ENCODE measurements at regions not wholly inside any gene's neighbourhood (a gene's known extent, or its start where the extent isn't known, plus 50 kb on each side); places are given as distances from the start of the nearest gene placed in this dataset.
"Not testable (repeated sequence)": the region's sequence is repeated elsewhere in the genome, so short reads cannot be mapped to it uniquely, and the experiment has no call there.

GRCh38 chr6:69570106-69570505, 226.7 kb downstream of the LMBRD1 start:
- Mint-ChIP-seq H3K27me3 (peaks cover 3% of the 10 kb centered on the region), H3K4me3 (no peak overlapping the region), H3K36me3 (no peaks in the 10 kb centered on the region), H3K9me3 (peaks cover 4% of the 10 kb centered on the region), H3K27ac (no peak overlapping the region), H3K4me1 (no peaks in the 10 kb centered on the region)
- ATAC-seq (ENCODE audit: low read depth) = no peak
- DNase-seq (ENCODE audit: low spot score in 2 of 2) = no peak

- not testable (repeated sequence) for H3K27ac Mint-ChIP-seq
Observed at GRCh38 chr6:69560597-69560996, 236.2 kb downstream of the LMBRD1 start.

GRCh38 chr6:69555088-69555638, 241.6 kb downstream of the LMBRD1 start:
- Mint-ChIP-seq H3K27ac (no peak overlapping the region), H3K4me1 (no peaks in the 10 kb centered on the region), H3K4me3 (no peak overlapping the region), H3K27me3 (peaks cover 3% of the 10 kb centered on the region), H3K36me3 (no peaks in the 10 kb centered on the region), H3K9me3 (no peaks in the 10 kb centered on the region)
- ATAC-seq (ENCODE audit: low read depth) = no peak
- DNase-seq (ENCODE audit: low spot score in 2 of 2) = no peak

More at GRCh38 chr6:69560597-69560996, 236.2 kb downstream of the LMBRD1 start:
- H3K4me1 Mint-ChIP-seq; H3K36me3 Mint-ChIP-seq; H3K4me3 Mint-ChIP-seq; ATAC-seq (ENCODE audit: low read depth); H3K27me3 Mint-ChIP-seq; H3K9me3 Mint-ChIP-seq; DNase-seq (ENCODE audit: low spot score in 2 of 2): not testable (repeated sequence)

DNA sequence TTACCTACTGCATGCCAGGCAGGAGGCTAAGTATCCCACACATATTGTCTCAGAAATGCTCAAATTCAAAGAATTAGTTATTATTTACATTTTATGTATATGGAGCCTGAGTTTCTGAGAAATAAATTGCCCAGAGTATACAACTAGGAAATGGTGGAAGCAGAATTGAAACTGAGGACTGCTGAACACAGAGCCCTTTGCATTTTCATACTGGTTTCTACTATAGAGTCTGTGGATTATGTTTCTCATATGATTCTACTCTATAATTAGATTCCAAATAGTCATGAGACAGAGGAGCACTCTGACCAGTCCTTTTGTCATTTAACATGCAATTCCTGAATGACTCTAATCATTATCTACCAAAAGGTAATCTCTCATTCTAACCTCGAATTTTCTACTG, 254.3 kb downstream of the LMBRD1 start:
- H3K27ac Mint-ChIP-seq = no peak overlapping the region
- no peak for ATAC-seq (ENCODE audit: low read depth)
- no peaks in the 10 kb centered on the region for H3K9me3 Mint-ChIP-seq
- no peak overlapping the region for H3K4me3 Mint-ChIP-seq
- no peaks in the 10 kb centered on the region for H3K36me3 Mint-ChIP-seq
- no peaks in the 10 kb centered on the region for H3K27me3 Mint-ChIP-seq
- no peak for DNase-seq (ENCODE audit: low spot score in 2 of 2)
- H3K4me1 Mint-ChIP-seq = no peaks in the 10 kb centered on the region

DNA sequence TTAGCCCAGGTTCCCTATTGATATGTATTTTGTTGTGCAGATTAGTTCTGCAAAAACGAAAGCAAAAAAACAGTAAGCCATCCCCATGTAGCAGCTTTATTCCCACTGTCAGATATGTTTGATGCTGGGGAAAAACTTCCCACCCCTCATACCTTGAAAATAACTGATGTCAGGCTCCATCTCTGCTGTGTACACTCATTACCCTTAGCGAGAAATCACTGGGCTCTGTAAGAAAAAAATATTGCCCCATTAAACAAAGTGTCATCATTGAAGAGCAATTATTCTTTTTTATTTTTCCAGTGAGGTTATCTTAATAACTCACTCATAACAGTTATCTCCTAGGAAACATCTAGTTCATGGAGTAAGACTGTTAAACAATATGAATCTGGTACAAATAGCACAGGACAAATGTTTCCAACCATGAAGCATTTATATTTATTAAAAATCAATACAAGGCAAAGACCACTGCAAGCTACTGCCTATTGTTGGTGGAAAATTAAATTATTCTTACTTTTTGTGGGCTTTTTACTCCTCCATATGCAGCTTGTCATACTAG, 268.8 kb downstream of the LMBRD1 start:
- DNase-seq (ENCODE audit: low spot score in 2 of 2) (no peak), ATAC-seq (ENCODE audit: low read depth) (no peak)
- Mint-ChIP-seq H3K9me3 (no peaks in the 10 kb centered on the region), H3K27ac (no peak overlapping the region), H3K36me3 (no peaks in the 10 kb centered on the region), H3K27me3 (no peaks in the 10 kb centered on the region), H3K4me3 (no peak overlapping the region), H3K4me1 (no peaks in the 10 kb centered on the region)

GRCh38 chr6:69515480-69515879, 281.3 kb downstream of the LMBRD1 start:
- not testable (repeated sequence) for H3K4me3 Mint-ChIP-seq; H3K36me3 Mint-ChIP-seq; DNase-seq (ENCODE audit: low spot score in 2 of 2); H3K27ac Mint-ChIP-seq; ATAC-seq (ENCODE audit: low read depth); H3K9me3 Mint-ChIP-seq; H3K27me3 Mint-ChIP-seq; H3K4me1 Mint-ChIP-seq

DNA sequence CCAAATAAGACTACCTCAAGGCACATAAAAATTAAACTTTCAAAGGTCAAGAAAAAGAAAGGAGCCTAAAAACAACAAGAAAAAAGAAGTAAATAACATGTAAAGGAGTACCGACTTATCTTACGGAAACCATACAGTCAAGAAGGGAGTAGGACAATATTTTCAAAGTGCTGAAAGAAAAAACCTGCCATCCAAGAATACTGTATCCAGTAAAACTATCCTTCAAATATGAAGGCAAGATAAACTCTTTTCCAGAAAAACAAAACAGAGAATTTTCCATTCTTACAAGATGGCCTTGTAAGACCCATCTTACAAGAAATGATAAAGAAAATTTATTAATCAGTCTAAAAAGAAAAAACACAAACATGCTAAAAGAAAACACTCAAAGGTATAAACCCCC, 302.2 kb downstream of the LMBRD1 start:
- H3K27me3 Mint-ChIP-seq = no peaks in the 10 kb centered on the region
- no peaks in the 10 kb centered on the region for H3K4me1 Mint-ChIP-seq
- H3K27ac Mint-ChIP-seq = no peak overlapping the region
- H3K36me3 Mint-ChIP-seq = no peaks in the 10 kb centered on the region
- no peak overlapping the region for H3K4me3 Mint-ChIP-seq
- H3K9me3 Mint-ChIP-seq = peaks cover 4% of the 10 kb centered on the region
- DNase-seq (ENCODE audit: low spot score in 2 of 2) (no peak), ATAC-seq (ENCODE audit: low read depth) (no peak)

- no peaks in the 10 kb centered on the region for H3K27me3 Mint-ChIP-seq
- no peak overlapping the region for H3K4me3 Mint-ChIP-seq
- H3K9me3 Mint-ChIP-seq = peaks cover 4% of the 10 kb centered on the region
- H3K36me3 Mint-ChIP-seq = no peaks in the 10 kb centered on the region
- no peaks in the 10 kb centered on the region for H3K4me1 Mint-ChIP-seq
- DNase-seq (ENCODE audit: low spot score in 2 of 2) = no peak
- no peak for ATAC-seq (ENCODE audit: low read depth)
- no peak overlapping the region for H3K27ac Mint-ChIP-seq
Observed at GRCh38 chr6:69489970-69490369, 306.8 kb downstream of the LMBRD1 start.

- H3K9me3 Mint-ChIP-seq = peaks cover 2% of the 10 kb centered on the region
- H3K36me3 Mint-ChIP-seq = no peaks in the 10 kb centered on the region
- no peak overlapping the region for H3K27ac Mint-ChIP-seq
- no peak overlapping the region for H3K4me3 Mint-ChIP-seq
- DNase-seq (ENCODE audit: low spot score in 2 of 2) (no peak), ATAC-seq (ENCODE audit: low read depth) (no peak)
- H3K4me1 Mint-ChIP-seq = no peaks in the 10 kb centered on the region
- H3K27me3 Mint-ChIP-seq = no peaks in the 10 kb centered on the region
Observed at GRCh38 chr6:69487688-69488087, 309.1 kb downstream of the LMBRD1 start.

DNA sequence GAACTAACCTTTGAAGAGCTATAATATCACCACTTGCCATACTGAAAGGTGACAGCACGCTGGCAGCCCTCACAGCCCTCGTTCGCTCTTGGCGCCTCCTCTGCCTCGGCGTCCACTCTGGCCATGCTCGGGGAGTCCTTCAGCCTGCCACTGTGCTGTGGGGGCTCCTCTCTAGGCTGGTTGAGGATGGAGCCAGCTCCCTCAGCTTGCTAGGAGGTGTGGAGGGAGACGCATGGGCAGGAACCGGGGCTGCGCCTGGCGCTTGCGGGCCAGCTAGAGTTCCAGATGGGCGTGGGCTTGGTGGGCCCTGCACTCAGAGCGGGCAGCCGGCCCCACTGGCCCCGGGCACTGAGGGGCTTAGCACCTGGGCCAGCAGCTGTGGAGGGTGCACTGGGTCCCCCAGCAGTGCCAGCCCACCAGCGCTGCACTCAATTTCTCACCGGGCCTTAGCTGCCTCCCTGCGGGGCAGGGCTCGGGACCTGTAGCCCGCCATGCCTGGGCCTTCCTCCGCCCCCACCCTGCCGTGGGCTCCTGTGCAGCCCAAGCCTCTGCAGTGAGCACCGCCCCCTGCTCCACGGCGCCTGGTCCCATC, 329.7 kb downstream of the LMBRD1 start:
- no peaks in the 10 kb centered on the region for H3K27me3 Mint-ChIP-seq
- ATAC-seq (ENCODE audit: low read depth) = no peak

GRCh38 chr6:69465866-69466265, 330.9 kb downstream of the LMBRD1 start:
- H3K9me3 Mint-ChIP-seq = no peaks in the 10 kb centered on the region
- H3K27me3 Mint-ChIP-seq = no peaks in the 10 kb centered on the region
- H3K27ac Mint-ChIP-seq = no peak overlapping the region
- H3K4me3 Mint-ChIP-seq = no peak overlapping the region
- H3K4me1 Mint-ChIP-seq = no peaks in the 10 kb centered on the region
- no peaks in the 10 kb centered on the region for H3K36me3 Mint-ChIP-seq
- ATAC-seq (ENCODE audit: low read depth) = no peak
- DNase-seq (ENCODE audit: low spot score in 2 of 2) = no peak

More for the DNA sequence above, 329.7 kb downstream of the LMBRD1 start:
- Mint-ChIP-seq H3K27ac (no peak overlapping the region), H3K4me3 (no peak overlapping the region), H3K9me3 (no peaks in the 10 kb centered on the region), H3K4me1 (no peaks in the 10 kb centered on the region), H3K36me3 (no peaks in the 10 kb centered on the region)
- no peak for DNase-seq (ENCODE audit: low spot score in 2 of 2)

- no peak overlapping the region for H3K4me3 Mint-ChIP-seq
Observed at GRCh38 chr6:69456086-69456485, 340.7 kb downstream of the LMBRD1 start.

GRCh38 chr6:69454619-69455018, 342.2 kb downstream of the LMBRD1 start:
- DNase-seq (ENCODE audit: low spot score in 2 of 2); H3K9me3 Mint-ChIP-seq; ATAC-seq (ENCODE audit: low read depth); H3K4me3 Mint-ChIP-seq; H3K27ac Mint-ChIP-seq; H3K4me1 Mint-ChIP-seq; H3K27me3 Mint-ChIP-seq; H3K36me3 Mint-ChIP-seq: not testable (repeated sequence)

More at GRCh38 chr6:69456086-69456485, 340.7 kb downstream of the LMBRD1 start:
- DNase-seq (ENCODE audit: low spot score in 2 of 2) (no peak), ATAC-seq (ENCODE audit: low read depth) (no peak)
- H3K4me1 Mint-ChIP-seq = no peaks in the 10 kb centered on the region
- H3K9me3 Mint-ChIP-seq = peaks cover 3% of the 10 kb centered on the region
- no peaks in the 10 kb centered on the region for H3K27me3 Mint-ChIP-seq
- H3K27ac Mint-ChIP-seq = no peak overlapping the region
- H3K36me3 Mint-ChIP-seq = no peaks in the 10 kb centered on the region

DNA sequence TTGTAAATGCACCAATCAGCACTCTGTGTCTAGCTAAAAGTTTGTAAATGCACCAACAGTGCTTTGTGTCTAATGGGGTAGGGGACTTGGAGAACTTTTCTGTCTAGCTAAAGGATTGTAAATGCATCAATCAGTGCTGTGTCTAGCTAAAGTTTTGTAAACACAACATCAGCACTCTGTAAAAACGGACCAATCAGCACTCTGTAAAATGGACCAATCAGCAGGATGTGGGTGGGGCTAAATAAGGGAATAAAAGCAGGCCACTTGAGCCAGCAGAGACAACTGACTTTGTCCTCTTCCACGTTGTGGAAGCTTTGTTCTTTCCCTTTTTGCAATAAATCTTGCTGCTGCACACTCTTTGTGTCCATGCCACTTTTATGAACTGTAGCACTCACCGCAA, 346.3 kb downstream of the LMBRD1 start:
- H3K27me3 Mint-ChIP-seq; H3K27ac Mint-ChIP-seq; ATAC-seq (ENCODE audit: low read depth); H3K9me3 Mint-ChIP-seq; DNase-seq (ENCODE audit: low spot score in 2 of 2); H3K36me3 Mint-ChIP-seq; H3K4me1 Mint-ChIP-seq; H3K4me3 Mint-ChIP-seq: not testable (repeated sequence)

DNA sequence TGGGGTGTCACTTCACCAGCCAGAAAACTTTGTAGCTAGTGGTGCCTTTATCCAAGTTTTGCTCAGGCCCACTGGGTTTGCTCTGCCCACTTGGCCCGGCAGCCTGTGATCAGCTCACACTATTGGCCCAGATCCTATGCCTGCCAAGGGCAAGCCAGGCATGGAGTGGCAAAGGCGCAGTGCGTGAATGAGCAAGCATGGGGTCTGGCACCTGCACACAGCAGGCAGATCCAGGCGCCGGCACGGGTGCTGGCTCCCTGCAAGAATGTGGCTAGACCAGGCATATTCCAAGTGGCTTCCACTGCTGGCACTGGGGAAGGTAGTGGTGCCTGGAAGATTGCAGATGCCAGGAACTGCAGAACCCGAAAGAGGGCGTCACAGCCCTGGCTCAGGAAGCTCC, 346.9 kb downstream of the LMBRD1 start:
- Mint-ChIP-seq H3K27me3 (no peaks in the 10 kb centered on the region), H3K4me1 (no peaks in the 10 kb centered on the region), H3K36me3 (no peaks in the 10 kb centered on the region), H3K9me3 (peaks cover 8% of the 10 kb centered on the region), H3K27ac (no peak overlapping the region), H3K4me3 (no peak overlapping the region)
- ATAC-seq (ENCODE audit: low read depth) = no peak
- no peak for DNase-seq (ENCODE audit: low spot score in 2 of 2)
